GM12864 (cell line): ENCODE measurements at regions not wholly inside any gene's neighbourhood (a gene's known extent, or its start where the extent isn't known, plus 50 kb on each side); places are given as distances from the start of the nearest gene placed in this dataset.
"Not testable (repeated sequence)": the region's sequence is repeated elsewhere in the genome, so short reads cannot be mapped to it uniquely, and the experiment has no call there.

ENCODE experiments used
- DNase-seq: peaks from one replicate; pipeline ENCODE4 v3.0.0-alpha.2; 2011; ENCODE audit warnings: low read depth
- H3K4me3 ChIP-seq: 2 replicates; pipeline ENCODE4 v1.5.1; 2011; ENCODE audit warnings: mild to moderate bottlenecking, low read depth, low read length, control low read depth
- TF ChIP-seq, protein P1 (sequence below): IDR thresholded peaks from 2 replicates; pipeline ENCODE4 v1.5.1; 2011; ENCODE audit warnings: low read depth, mild to moderate bottlenecking, moderate library complexity, low read length, control low read depth, inconsistent platforms; ENCODE audit errors: missing control alignments

DNA sequence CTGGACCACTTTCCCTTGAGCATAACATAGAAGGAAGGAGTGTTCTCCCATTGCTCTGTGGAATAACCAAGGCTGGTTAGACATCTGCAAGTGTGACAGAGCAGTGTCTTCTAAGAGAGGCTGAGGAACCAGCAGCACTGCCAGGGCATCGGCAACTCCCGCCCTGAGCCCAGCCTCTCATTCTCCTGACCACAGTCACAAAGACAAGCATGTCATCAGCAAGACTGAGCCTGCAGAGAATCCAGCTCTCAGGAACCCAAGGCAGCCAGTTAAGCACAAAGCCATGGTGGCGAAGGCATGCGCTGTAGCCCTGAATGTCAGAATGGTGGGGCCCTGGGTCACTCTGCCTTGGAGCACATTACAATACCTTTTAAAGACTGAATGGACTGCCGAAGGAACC, 253.9 kb downstream of the AGTPBP1 start:
- DNase-seq = no peak
- TF ChIP-seq, protein P1, sequence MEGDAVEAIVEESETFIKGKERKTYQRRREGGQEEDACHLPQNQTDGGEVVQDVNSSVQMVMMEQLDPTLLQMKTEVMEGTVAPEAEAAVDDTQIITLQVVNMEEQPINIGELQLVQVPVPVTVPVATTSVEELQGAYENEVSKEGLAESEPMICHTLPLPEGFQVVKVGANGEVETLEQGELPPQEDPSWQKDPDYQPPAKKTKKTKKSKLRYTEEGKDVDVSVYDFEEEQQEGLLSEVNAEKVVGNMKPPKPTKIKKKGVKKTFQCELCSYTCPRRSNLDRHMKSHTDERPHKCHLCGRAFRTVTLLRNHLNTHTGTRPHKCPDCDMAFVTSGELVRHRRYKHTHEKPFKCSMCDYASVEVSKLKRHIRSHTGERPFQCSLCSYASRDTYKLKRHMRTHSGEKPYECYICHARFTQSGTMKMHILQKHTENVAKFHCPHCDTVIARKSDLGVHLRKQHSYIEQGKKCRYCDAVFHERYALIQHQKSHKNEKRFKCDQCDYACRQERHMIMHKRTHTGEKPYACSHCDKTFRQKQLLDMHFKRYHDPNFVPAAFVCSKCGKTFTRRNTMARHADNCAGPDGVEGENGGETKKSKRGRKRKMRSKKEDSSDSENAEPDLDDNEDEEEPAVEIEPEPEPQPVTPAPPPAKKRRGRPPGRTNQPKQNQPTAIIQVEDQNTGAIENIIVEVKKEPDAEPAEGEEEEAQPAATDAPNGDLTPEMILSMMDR = no peak
- H3K4me3 ChIP-seq = no peak overlapping the region

DNA sequence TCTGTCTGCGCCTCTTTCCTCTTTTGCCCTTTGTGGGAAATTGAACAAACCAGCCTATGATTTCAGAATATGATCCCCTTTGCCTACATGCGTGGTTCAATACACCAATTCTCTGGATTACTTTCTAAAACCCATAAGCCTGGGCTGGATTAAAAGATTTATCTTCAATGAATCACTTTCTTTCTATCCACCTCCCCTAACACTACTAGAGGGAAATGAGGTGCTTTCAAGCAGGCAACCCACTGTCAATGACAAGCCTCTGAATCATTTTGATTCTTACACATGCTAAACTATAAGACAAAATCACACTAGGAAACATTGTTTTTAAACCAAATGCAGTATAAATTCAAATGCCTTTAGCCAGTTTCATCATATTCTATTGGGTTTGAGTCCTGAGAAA, 257.5 kb downstream of the AGTPBP1 start:
- no peak for DNase-seq
- no peak overlapping the region for H3K4me3 ChIP-seq
- TF ChIP-seq, protein P1 = no peak

DNA sequence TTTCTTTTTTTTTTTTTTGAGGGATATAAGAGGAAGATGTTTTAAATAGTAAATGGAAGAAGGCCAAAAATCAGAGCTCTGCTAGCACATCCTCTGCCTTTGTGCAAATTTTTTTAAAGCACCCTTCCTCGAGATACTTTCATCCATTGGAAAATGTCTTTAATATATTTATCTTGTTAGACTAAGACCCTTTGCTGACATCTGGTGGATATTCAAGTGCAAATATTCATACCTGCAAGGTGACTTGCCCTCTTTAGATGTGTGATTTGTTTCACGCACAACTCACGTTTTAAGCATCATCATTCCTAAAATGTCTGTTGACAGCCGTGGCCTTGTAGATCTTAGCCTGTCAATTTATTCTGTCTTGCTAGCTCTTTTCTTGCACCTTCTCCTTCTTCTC, 258.5 kb downstream of the AGTPBP1 start:
- no peak overlapping the region for H3K4me3 ChIP-seq
- TF ChIP-seq, protein P1 = no peak
- DNase-seq = no peak

DNA sequence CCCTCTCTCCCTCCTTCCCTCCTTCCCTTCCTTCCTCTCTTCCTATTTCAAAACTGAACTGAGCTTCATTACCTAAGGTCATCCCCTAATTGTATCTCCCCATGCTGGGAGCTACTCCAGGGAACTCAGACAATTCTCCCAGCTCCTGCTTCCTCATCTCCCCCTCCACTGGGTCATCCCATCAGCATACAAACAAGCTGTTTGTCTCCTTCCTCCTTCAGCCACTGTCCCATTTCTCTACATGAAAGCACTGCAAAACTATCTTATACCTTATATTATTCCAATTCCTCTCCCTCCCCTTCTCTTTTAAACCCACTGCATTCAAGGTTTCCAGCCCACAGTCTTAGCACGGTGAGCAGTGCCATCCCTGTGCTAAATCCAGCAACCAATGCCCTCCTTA, 262.4 kb downstream of the AGTPBP1 start:
- H3K4me3 ChIP-seq = no peak overlapping the region
- TF ChIP-seq, protein P1 = no peak
- DNase-seq = no peak

DNA sequence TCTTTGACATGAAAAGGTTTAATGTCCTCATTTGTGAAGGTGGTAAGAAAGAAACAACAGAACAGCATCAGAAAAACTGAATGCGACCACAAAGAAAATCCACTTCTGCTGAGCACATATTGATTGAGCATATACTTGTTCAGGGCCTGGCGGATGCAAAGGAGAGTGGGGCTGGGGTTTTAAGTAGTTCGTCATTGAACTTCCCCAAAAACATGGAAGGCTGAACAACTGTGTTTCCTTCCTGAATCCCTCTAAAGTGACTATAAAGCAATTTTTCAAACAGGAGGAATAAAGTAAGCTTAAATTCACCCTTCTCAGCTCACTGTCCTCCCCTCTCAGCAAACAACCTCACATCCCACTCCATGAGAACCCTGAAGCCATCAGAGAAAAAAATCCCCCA, 262.9 kb downstream of the AGTPBP1 start:
- DNase-seq = no peak
- H3K4me3 ChIP-seq = no peak overlapping the region
- TF ChIP-seq, protein P1 = no peak

DNA sequence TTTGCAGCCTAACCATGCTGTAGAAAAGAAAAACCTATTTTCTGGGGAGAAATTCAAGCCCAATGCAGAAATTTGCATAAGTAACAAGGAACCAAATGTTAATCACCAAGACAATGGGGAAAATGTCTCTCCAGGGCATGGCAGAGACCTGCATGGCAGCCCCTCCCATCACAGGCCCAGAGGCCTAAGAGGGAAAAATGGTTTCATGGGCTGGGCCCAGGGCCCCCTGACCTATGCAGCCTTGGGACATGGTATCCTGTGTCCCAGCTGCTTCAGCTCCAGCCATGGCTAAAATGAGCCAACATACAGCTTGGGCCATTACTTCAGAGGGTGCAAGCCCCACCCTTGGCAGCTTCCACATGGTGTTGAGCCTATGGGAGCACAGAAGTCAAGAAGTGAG, 266.9 kb downstream of the AGTPBP1 start:
- H3K4me3 ChIP-seq, DNase-seq: not testable (repeated sequence)

DNA sequence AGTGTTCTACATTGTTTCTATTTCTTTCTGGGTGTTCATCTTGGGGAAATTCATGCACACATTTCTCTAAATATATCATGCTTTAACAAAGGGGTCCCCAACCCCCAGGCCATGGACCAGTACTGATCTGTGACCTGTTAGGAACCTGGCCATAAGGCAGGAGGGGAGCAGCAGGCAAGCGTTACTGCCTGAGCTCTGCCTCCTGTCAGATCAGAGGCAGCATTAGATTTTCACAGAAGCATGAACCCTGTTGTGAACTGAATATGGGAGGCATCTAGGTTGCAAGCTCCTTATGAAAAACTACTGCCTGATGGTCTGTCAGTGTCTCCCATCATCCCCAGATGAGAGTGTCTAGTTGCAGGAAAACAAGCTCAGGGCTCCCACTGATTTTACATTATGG, 270.0 kb downstream of the AGTPBP1 start:
- DNase-seq = no peak

More for the DNA sequence above, 270.0 kb downstream of the AGTPBP1 start:
- no peak overlapping the region for H3K4me3 ChIP-seq
- TF ChIP-seq, protein P1 = no peak
